Retinal pigment epithelial cell (primary cell): ENCODE measurements at regions not wholly inside any gene's neighbourhood (a gene's known extent, or its start where the extent isn't known, plus 50 kb on each side); places are given as distances from the start of the nearest gene placed in this dataset.

ENCODE experiments used
- DNase-seq: peaks from one replicate; pipeline ENCODE4 v3.0.0-alpha.2; 2010; ENCODE audit warnings: low read depth
- H3K4me3 ChIP-seq: 2 replicates; pipeline ENCODE4 v1.5.1; 2011; ENCODE audit warnings: mild to moderate bottlenecking, low read length, control low read depth, moderate library complexity
- TF ChIP-seq, protein P1 (sequence below): conservative IDR thresholded peaks from 2 replicates; pipeline ENCODE4 v1.5.1; 2011; ENCODE audit warnings: low read depth, low read length, control low read depth, inconsistent platforms

GRCh38 chr5:148708854-148709253 is 54.5 kb upstream of the HTR4 start:
- TF ChIP-seq, protein P1, sequence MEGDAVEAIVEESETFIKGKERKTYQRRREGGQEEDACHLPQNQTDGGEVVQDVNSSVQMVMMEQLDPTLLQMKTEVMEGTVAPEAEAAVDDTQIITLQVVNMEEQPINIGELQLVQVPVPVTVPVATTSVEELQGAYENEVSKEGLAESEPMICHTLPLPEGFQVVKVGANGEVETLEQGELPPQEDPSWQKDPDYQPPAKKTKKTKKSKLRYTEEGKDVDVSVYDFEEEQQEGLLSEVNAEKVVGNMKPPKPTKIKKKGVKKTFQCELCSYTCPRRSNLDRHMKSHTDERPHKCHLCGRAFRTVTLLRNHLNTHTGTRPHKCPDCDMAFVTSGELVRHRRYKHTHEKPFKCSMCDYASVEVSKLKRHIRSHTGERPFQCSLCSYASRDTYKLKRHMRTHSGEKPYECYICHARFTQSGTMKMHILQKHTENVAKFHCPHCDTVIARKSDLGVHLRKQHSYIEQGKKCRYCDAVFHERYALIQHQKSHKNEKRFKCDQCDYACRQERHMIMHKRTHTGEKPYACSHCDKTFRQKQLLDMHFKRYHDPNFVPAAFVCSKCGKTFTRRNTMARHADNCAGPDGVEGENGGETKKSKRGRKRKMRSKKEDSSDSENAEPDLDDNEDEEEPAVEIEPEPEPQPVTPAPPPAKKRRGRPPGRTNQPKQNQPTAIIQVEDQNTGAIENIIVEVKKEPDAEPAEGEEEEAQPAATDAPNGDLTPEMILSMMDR = no peak
- no peak overlapping the region for H3K4me3 ChIP-seq
- DNase-seq = no peak

- H3K4me3 ChIP-seq = no peak overlapping the region
- no peak for DNase-seq
- TF ChIP-seq, protein P1 = no peak
These were observed 57.6 kb upstream of the HTR4 start for GRCh38 chr5:148711961-148712360.

GRCh38 chr5:148713735-148714508 is 59.6 kb upstream of the HTR4 start:
- H3K4me3 ChIP-seq = no peak overlapping the region
- no peak for DNase-seq
- TF ChIP-seq, protein P1 = no peak

GRCh38 chr5:148716716-148717115 is 62.4 kb upstream of the HTR4 start:
- DNase-seq = no peak
- TF ChIP-seq, protein P1 = no peak
- no peak overlapping the region for H3K4me3 ChIP-seq

DNA sequence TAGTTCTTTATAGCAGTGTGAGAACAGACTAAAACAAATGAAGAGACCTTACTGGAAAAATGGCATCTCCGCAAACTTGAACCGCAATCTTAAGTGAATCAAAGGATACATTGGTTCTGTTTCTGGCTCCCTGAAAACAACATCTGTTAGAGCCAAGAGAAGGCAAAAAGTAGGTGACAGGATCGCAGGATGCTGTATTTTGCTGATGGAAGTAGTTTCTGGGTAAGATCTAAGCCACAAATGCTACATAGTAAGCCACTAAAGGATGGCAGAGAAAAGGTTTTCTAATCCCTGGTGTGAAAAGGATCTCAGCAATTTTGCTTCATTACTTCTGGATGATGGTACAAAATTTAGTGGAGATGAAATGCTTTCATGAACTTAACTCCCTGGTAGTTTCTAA is 63.3 kb upstream of the HTR4 start:
- TF ChIP-seq, protein P1 = no peak
- no peak overlapping the region for H3K4me3 ChIP-seq
- DNase-seq = no peak

- TF ChIP-seq, protein P1 = no peak
- no peak overlapping the region for H3K4me3 ChIP-seq
- no peak for DNase-seq
These were observed 65.3 kb upstream of the HTR4 start for GRCh38 chr5:148719605-148720004.

DNA sequence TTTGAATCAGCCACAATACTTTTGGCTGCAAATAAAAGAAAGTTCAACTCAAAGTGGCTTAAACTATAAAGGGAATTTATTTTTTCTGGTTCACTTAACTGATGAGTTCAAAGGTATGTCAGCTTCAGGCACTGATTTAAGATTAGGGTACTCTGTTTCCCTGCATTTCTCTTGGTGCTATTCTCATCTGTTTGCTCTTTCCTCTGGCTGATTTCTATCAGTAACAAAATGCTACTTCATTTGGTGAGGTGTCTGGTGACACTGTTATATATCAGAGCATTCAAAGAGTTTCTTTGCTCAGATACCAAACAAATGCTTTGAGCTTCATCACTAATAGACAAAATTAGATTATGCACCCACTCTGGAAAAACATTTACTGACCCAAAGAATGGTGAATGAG is 65.9 kb upstream of the HTR4 start:
- H3K4me3 ChIP-seq = no peak overlapping the region
- TF ChIP-seq, protein P1 = no peak
- no peak for DNase-seq
